ENCODE measurements at regions not wholly inside any gene's neighbourhood (a gene's known extent, or its start where the extent isn't known, plus 50 kb on each side); places are given as distances from the start of the nearest gene placed in this dataset.

GRCh38 chr3:22612927-22613326, 590.2 kb upstream of the UBE2E2 start:
- no peak for TF ChIP-seq HOXC10 (CRISPR knock-in tag; IDR thresholded peaks at IDR 0.05)
- no peak for TF ChIP-seq CTCF (tag by site-specific recombination; IDR thresholded peaks at IDR 0.05)
- no peak for TF ChIP-seq ZNF2 (tag by site-specific recombination; IDR thresholded peaks at IDR 0.05)
- TF ChIP-seq ZNF514 (tag by site-specific recombination; IDR thresholded peaks at IDR 0.05), result no peak
- no peak for TF ChIP-seq ZNF473 (tag by site-specific recombination; IDR thresholded peaks at IDR 0.05)
- no peak for TF ChIP-seq ZBTB20 (tag by site-specific recombination; IDR thresholded peaks at IDR 0.05)
- TF ChIP-seq ZNF645 (tag by site-specific recombination; IDR thresholded peaks at IDR 0.05), result no peak

Measured in HEK293 (cell line).